Colon (tissue), 2 donors: ENCODE measurements at regions not wholly inside any gene's neighbourhood (a gene's known extent, or its start where the extent isn't known, plus 50 kb on each side); places are given as distances from the start of the nearest gene placed in this dataset.
"Not testable (repeated sequence)": the region's sequence is repeated elsewhere in the genome, so short reads cannot be mapped to it uniquely, and the experiment has no call there.

ENCODE experiments used
- FAIRE-seq: peaks from 2 replicates; lab custom pipeline; 2012; peaks lifted over from hg19 to GRCh38; lab: Jason Lieb, UNC
- donor health status: control.
- donor health status: control.

GRCh38 chr15:72865486-72865885, 81.9 kb upstream of the ADPGK start:
- FAIRE-seq = no peak

GRCh38 chr15:72864681-72865080, 81.1 kb upstream of the ADPGK start:
- FAIRE-seq = no peak

- no peak for FAIRE-seq
These were observed 77.9 kb upstream of the ADPGK start for GRCh38 chr15:72861354-72861910.

- FAIRE-seq = no peak
These were observed 76.2 kb upstream of the ADPGK start for GRCh38 chr15:72859757-72860145.

- FAIRE-seq = no peak
These were observed 75.6 kb upstream of the ADPGK start for GRCh38 chr15:72859017-72859756.

- no peak for FAIRE-seq
These were observed 74.6 kb upstream of the ADPGK start for GRCh38 chr15:72858205-72858604.

GRCh38 chr15:72857331-72858063, 73.9 kb upstream of the ADPGK start:
- no peak for FAIRE-seq

- FAIRE-seq = no peak
These were observed 73.0 kb upstream of the ADPGK start for GRCh38 chr15:72856549-72857040.

GRCh38 chr15:72855791-72856190, 72.2 kb upstream of the ADPGK start:
- no peak for FAIRE-seq

GRCh38 chr15:72852273-72852672, 68.7 kb upstream of the ADPGK start:
- no peak for FAIRE-seq

- FAIRE-seq = no peak
These were observed 68.0 kb upstream of the ADPGK start for GRCh38 chr15:72851586-72851985.

- FAIRE-seq = no peak
These were observed 67.3 kb upstream of the ADPGK start for GRCh38 chr15:72850833-72851232.

GRCh38 chr15:72847806-72848205, 64.2 kb upstream of the ADPGK start:
- no peak for FAIRE-seq

GRCh38 chr15:72847033-72847432, 63.5 kb upstream of the ADPGK start:
- FAIRE-seq = no peak

- FAIRE-seq = no peak
These were observed 62.4 kb upstream of the ADPGK start for GRCh38 chr15:72845981-72846383.

GRCh38 chr15:72844067-72844466, 60.5 kb upstream of the ADPGK start:
- FAIRE-seq = no peak

- not testable (repeated sequence) for FAIRE-seq
These were observed 59.8 kb upstream of the ADPGK start for GRCh38 chr15:72843340-72843739.

GRCh38 chr15:72840114-72840513, 56.6 kb upstream of the ADPGK start:
- no peak for FAIRE-seq

- FAIRE-seq = no peak
These were observed 54.8 kb upstream of the ADPGK start for GRCh38 chr15:72838311-72838731.

GRCh38 chr15:72836676-72837330, 53.2 kb upstream of the ADPGK start:
- no peak for FAIRE-seq

GRCh38 chr15:72835294-72835890, 51.8 kb upstream of the ADPGK start:
- no peak for FAIRE-seq

- FAIRE-seq = no peak
These were observed 50.0 kb upstream of the ADPGK start for GRCh38 chr15:72833561-72833960.
